ENCODE measurements at regions not wholly inside any gene's neighbourhood (a gene's known extent, or its start where the extent isn't known, plus 50 kb on each side); places are given as distances from the start of the nearest gene placed in this dataset.

DNA sequence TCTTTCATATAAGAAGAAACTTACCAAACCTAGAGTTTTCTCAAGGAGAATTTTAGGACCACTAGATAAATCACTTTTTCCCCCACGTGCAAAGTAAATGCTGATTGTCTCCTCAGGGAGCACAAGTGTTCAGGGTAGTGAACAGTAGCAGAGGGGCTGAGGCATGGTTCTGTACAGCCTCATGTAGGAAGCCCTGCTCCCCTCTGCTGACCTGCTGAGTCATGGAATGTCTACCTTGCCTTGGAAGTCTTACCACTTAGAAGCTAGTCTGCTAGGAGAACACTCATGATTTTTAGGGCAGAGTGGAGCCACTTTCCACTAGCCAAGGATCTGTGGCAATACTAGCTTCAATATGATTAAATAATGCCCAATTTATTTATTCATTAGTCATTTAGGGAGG is 2120.6 kb upstream of the RAG2 start:
- DNase-seq: no peak
- Mint-ChIP-seq H3K27me3 (ENCODE audit: low read depth in 3 of 3) (no peaks in the 10 kb centered on the region), H3K27ac (no peak overlapping the region), H3K4me3 (no peak overlapping the region), H3K36me3 (no peaks in the 10 kb centered on the region), H3K9me3 (peaks cover 0 to 3% (median 2%) of the 10 kb centered on the region in 7 donors), H3K4me1 (no peaks in the 10 kb centered on the region)
- Histone ChIP-seq H3K4me2 (replicated peaks; ENCODE audit: extremely low read depth, low read length, poor library complexity, severe bottlenecking) (no peak overlapping the region), H3K79me2 (ENCODE audit: insufficient read depth, low read length) (no peaks in the 10 kb centered on the region), H3K9me3 (replicated peaks in 1 of 2; ENCODE audit: control insufficient read depth in 1 of 2, insufficient read depth in 1 of 2, low read length in 2 of 2) (no peaks in the 10 kb centered on the region), H3K36me3 (replicated peaks in 1 of 2; ENCODE audit: control insufficient read depth in 1 of 2, insufficient read depth in 2 of 2, low read length in 2 of 2) (no peaks in the 10 kb centered on the region), H3K9ac (ENCODE audit: insufficient read depth, low read length, poor library complexity, severe bottlenecking) (no peak overlapping the region), H3K4me3 (replicated peaks in 1 of 3; ENCODE audit: low read depth in 2 of 3, low read length in 3 of 3) (no peak overlapping the region), H3K4me1 (ENCODE audit: control insufficient read depth in 1 of 2, insufficient read depth in 2 of 2, low read length in 2 of 2) (no peaks in the 10 kb centered on the region), H4K20me1 (ENCODE audit: insufficient read depth, low read length) (no peaks in the 10 kb centered on the region), H3K27me3 (ENCODE audit: control insufficient read depth in 2 of 2, insufficient read depth in 2 of 2, low read length in 2 of 2) (no peaks in the 10 kb centered on the region), H3K27ac (ENCODE audit: low read depth in 1 of 2, low read length in 2 of 2) (no peak overlapping the region), H2AFZ (ENCODE audit: insufficient read depth, low read depth, low read length, poor library complexity, severe bottlenecking) (no peak overlapping the region)
- no peak for TF ChIP-seq CTCF (IDR thresholded peaks at IDR 0.05)
- no CpG with 5 or more reads among the region's 1 CpG for WGBS (ENCODE audit: insufficient coverage)
- intact Hi-C loops (cut with micrococcal nuclease): no loop called here

- no peak overlapping the region for H3K27ac Mint-ChIP-seq
- Histone ChIP-seq H4K20me1 (ENCODE audit: insufficient read depth, low read length) (no peaks in the 10 kb centered on the region), H3K27ac (ENCODE audit: low read depth in 1 of 2, low read length in 2 of 2) (no peak overlapping the region), H2AFZ (ENCODE audit: insufficient read depth, low read depth, low read length, poor library complexity, severe bottlenecking) (no peak overlapping the region), H3K4me3 (replicated peaks in 1 of 3; ENCODE audit: low read depth in 2 of 3, low read length in 3 of 3) (no peak overlapping the region), H3K27me3 (ENCODE audit: control insufficient read depth in 2 of 2, insufficient read depth in 2 of 2, low read length in 2 of 2) (no peaks in the 10 kb centered on the region), H3K9me3 (replicated peaks in 1 of 2; ENCODE audit: control insufficient read depth in 1 of 2, insufficient read depth in 1 of 2, low read length in 2 of 2) (no peaks in the 10 kb centered on the region), H3K4me1 (ENCODE audit: control insufficient read depth in 1 of 2, insufficient read depth in 2 of 2, low read length in 2 of 2) (no peaks in the 10 kb centered on the region), H3K79me2 (ENCODE audit: insufficient read depth, low read length) (no peaks in the 10 kb centered on the region), H3K36me3 (replicated peaks in 1 of 2; ENCODE audit: control insufficient read depth in 1 of 2, insufficient read depth in 2 of 2, low read length in 2 of 2) (no peaks in the 10 kb centered on the region), H3K4me2 (replicated peaks; ENCODE audit: extremely low read depth, low read length, poor library complexity, severe bottlenecking) (no peak overlapping the region), H3K9ac (ENCODE audit: insufficient read depth, low read length, poor library complexity, severe bottlenecking) (no peak overlapping the region)
- no peaks in the 10 kb centered on the region for H3K4me1 Mint-ChIP-seq
- DNase-seq: no peak
- no peaks in the 10 kb centered on the region for H3K27me3 Mint-ChIP-seq (ENCODE audit: low read depth in 3 of 3)
- WGBS (ENCODE audit: insufficient coverage): 100% methylated on average over 1 of the region's 2 CpGs
- H3K9me3 Mint-ChIP-seq: peaks cover 0 to 3% (median 1%) of the 10 kb centered on the region in 7 donors
- H3K4me3 Mint-ChIP-seq: no peak overlapping the region
- intact Hi-C loops (cut with micrococcal nuclease): no loop called here
- TF ChIP-seq CTCF (IDR thresholded peaks at IDR 0.05): no peak
- H3K36me3 Mint-ChIP-seq: no peaks in the 10 kb centered on the region
These were observed 2120.0 kb upstream of the RAG2 start for GRCh38 chr11:38718049-38718448.
